ENCODE measurements at regions not wholly inside any gene's neighbourhood (a gene's known extent, or its start where the extent isn't known, plus 50 kb on each side); places are given as distances from the start of the nearest gene placed in this dataset.
"Not testable (repeated sequence)": the region's sequence is repeated elsewhere in the genome, so short reads cannot be mapped to it uniquely, and the experiment has no call there.

DNA sequence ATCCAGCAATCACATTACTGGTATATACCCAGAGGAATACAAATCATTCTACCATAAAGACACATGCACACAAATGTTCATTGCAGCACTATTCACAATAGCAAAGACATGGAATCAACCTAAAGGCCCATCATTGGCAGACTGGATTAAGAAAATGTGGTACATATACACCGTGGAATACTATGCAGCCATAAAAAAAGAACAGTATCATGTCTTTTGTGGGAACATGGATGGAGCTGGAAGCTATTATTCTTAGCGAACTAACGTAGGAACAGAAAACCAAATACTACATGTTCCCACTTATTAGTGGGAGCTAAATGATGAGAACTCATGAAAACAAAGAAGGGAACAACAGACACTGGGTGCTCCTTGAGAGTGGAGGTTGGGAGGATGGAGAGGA lies 60.9 kb downstream of the PGRMC1 start:
- H3K4me1 Mint-ChIP-seq; H3K4me3 Mint-ChIP-seq; ATAC-seq (ENCODE audit: low read depth); H3K36me3 Mint-ChIP-seq; H3K27me3 Mint-ChIP-seq; H3K9me3 Mint-ChIP-seq; H3K27ac Mint-ChIP-seq; DNase-seq (ENCODE audit: low spot score in 2 of 2): not testable (repeated sequence)

GRCh38 chrX:119299812-119300211 lies 63.7 kb downstream of the PGRMC1 start:
- ATAC-seq (ENCODE audit: low read depth); H3K4me3 Mint-ChIP-seq; H3K36me3 Mint-ChIP-seq; H3K27ac Mint-ChIP-seq; H3K9me3 Mint-ChIP-seq; H3K27me3 Mint-ChIP-seq; DNase-seq (ENCODE audit: low spot score in 2 of 2); H3K4me1 Mint-ChIP-seq: not testable (repeated sequence)

DNA sequence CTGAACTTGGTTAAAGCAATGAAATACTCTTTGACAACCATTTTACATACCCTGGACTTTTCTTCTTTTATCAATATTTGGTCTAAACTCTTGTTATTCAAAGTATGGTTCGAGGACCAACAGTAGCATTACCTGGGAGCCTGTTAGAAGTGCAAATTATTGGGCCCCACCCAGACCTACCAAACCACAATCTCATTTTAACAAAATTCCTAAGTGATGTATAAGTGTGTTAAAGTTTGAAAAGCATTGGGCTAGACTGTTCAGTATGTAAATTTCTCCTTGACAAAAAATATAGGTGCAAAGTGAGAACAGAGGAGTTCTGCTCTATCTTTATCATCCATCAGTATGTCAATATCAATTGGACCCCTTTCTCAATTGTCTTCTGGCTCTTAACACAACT lies 67.1 kb downstream of the PGRMC1 start:
- ATAC-seq (ENCODE audit: low read depth): no peak
- Mint-ChIP-seq H3K9me3 (no peaks in the 10 kb centered on the region), H3K4me1 (peaks cover 2% of the 10 kb centered on the region)

GRCh38 chrX:119325456-119325855 lies 73.7 kb upstream of the SLC25A43 start:
- ATAC-seq (ENCODE audit: low read depth) (no peak), DNase-seq (ENCODE audit: low spot score in 2 of 2) (no peak)
- no peak overlapping the region for H3K4me3 Mint-ChIP-seq
- H3K9me3 Mint-ChIP-seq: no peaks in the 10 kb centered on the region
- peaks cover 2% of the 10 kb centered on the region for H3K36me3 Mint-ChIP-seq
- H3K4me1 Mint-ChIP-seq: no peaks in the 10 kb centered on the region
- peak overlapping the region; percentile 55 for H3K27ac Mint-ChIP-seq
- peaks cover 4% of the 10 kb centered on the region for H3K27me3 Mint-ChIP-seq

More for the DNA sequence above, 67.1 kb downstream of the PGRMC1 start:
- Mint-ChIP-seq H3K27me3 (no peaks in the 10 kb centered on the region), H3K27ac (no peak overlapping the region), H3K4me3 (no peak overlapping the region), H3K36me3 (no peaks in the 10 kb centered on the region)
- DNase-seq (ENCODE audit: low spot score in 2 of 2): no peak

DNA sequence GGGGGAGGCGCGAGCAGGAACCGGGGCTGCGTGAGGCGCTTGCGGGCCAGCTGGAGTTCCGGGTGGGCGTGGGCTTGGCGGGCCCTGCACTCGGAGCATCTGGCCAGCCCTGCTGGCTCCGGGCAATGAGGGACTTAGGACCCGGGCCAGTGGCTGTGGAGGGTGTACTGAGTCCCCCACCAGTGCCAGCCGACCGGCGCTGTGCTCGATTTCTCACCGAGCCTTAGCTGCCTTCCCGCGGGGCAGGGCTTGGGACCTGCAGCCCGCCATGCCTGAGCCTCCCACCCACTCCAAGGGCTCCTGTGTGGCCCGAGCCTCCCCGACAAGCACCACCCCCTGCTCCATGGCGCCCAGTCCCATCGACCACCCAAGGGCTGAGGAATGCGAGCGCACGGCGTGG lies 67.3 kb upstream of the SLC25A43 start:
- H3K36me3 Mint-ChIP-seq; DNase-seq (ENCODE audit: low spot score in 2 of 2); H3K9me3 Mint-ChIP-seq; ATAC-seq (ENCODE audit: low read depth); H3K4me3 Mint-ChIP-seq; H3K27me3 Mint-ChIP-seq; H3K4me1 Mint-ChIP-seq; H3K27ac Mint-ChIP-seq: not testable (repeated sequence)

DNA sequence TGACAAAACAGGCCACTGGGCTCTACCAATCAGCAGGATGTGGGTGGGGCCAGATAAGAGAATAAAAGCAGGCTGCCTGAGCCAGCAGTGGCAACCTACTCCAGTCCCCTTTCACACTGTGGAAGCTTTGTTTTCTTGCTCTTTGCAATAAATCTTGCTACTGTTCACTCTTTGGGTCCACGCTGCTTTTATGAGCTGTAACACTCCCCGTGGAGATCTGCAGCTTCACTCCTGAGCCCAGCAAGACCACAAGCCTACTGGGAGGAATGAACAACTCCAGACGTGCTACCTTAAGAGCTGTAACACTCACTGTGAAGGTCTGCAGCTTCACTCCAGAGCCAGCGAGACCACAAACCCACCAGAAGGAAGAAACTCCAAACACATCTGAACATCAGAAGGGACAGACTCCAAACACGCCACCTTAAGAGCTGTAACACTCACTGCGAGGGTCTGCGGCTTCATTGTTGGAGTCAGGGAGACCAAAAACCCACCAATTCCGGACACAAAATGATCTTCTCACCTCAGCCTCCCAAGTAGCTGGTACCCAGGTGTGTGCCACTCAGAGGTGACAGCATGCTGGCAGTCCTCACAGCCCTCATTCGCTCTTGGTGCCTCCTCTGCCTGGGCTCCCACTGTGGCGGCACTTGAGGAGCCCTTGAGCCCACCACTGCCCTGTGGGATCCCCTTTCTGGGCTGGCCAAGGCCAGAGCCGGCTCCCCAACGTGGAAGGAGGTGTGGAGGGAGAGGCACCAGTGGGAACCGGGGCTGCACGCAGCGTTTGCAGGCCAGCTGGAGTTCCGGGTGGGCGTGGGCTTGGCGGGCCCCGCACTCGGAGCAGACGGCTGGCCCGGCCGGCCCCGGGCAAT lies 66.0 kb upstream of the SLC25A43 start:
- not testable (repeated sequence) for H3K36me3 Mint-ChIP-seq; H3K4me3 Mint-ChIP-seq; H3K4me1 Mint-ChIP-seq; H3K27me3 Mint-ChIP-seq; ATAC-seq (ENCODE audit: low read depth); H3K27ac Mint-ChIP-seq; DNase-seq (ENCODE audit: low spot score in 2 of 2); H3K9me3 Mint-ChIP-seq

- ATAC-seq (ENCODE audit: low read depth); H3K9me3 Mint-ChIP-seq; H3K27me3 Mint-ChIP-seq; H3K4me3 Mint-ChIP-seq; H3K27ac Mint-ChIP-seq; H3K4me1 Mint-ChIP-seq; DNase-seq (ENCODE audit: low spot score in 2 of 2); H3K36me3 Mint-ChIP-seq: not testable (repeated sequence)
These were observed 65.5 kb upstream of the SLC25A43 start for GRCh38 chrX:119333721-119334032.

DNA sequence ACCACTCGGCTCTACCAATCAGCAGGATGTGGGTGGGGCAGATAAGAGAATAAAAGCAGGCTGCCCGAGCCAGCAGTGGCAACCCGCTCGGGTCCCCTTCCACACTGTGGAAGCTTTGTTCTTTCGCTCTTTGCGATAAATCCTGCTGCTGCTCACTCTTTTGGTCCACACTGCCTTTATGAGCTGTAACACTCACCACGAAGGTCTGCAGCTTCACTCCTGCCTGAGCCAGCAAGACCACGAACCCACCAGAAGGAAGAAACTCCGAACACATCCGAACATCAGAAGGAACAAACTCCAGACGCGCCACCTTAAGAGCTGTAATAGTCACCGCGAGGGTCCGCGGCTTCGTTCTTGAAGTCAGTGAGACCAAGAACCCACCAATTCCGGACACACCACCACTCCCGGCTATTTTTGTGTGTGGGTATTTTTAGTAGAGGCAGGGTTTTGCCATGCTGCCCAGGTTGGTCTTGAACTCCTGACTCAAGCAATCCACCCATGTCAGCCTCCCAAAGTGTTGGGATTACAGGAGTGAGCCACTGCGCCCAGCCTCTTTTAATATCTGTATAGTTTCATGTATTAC lies 64.6 kb upstream of the SLC25A43 start:
- not testable (repeated sequence) for H3K27me3 Mint-ChIP-seq; H3K4me1 Mint-ChIP-seq; H3K27ac Mint-ChIP-seq; H3K36me3 Mint-ChIP-seq; ATAC-seq (ENCODE audit: low read depth); H3K9me3 Mint-ChIP-seq; DNase-seq (ENCODE audit: low spot score in 2 of 2); H3K4me3 Mint-ChIP-seq

- DNase-seq (ENCODE audit: low spot score in 2 of 2) (no peak), ATAC-seq (ENCODE audit: low read depth) (no peak)
- peaks cover 5% of the 10 kb centered on the region for H3K36me3 Mint-ChIP-seq
- no peaks in the 10 kb centered on the region for H3K4me1 Mint-ChIP-seq
- H3K9me3 Mint-ChIP-seq: no peaks in the 10 kb centered on the region
- H3K27ac Mint-ChIP-seq: no peak overlapping the region
- H3K4me3 Mint-ChIP-seq: no peak overlapping the region
- H3K27me3 Mint-ChIP-seq: peaks cover 9% of the 10 kb centered on the region
These were observed 61.9 kb upstream of the SLC25A43 start for GRCh38 chrX:119337201-119337600.

DNA sequence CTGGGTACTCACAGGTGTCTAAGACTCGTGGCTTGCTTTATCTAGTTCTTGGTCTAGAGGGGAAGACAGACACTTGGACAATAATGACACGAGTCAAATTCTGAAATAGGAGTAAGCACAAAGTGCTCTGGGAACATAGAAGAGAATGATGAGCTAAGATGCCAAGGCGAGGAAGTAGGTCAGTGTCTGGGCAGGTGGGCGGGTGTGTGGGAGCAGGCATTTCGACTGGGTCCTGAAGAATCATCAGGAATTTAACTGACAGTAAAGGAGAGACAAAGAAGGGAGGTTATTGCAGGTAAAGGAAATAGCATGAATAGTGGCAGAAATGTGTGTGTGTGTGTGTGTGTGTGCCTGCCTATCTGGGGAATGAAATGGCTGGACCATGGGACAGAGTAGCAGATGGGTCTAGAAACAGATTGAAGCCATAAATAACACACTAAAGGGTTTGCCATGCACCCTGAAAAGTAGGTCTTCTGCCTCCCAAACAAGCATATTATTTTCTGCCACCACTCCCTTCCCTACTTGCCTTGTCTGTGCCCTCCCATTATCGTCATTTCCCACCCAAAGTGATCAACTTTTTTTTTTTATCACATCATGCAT lies 58.4 kb upstream of the SLC25A43 start:
- Mint-ChIP-seq H3K4me1 (no peaks in the 10 kb centered on the region), H3K9me3 (no peaks in the 10 kb centered on the region), H3K4me3 (no peak overlapping the region), H3K27ac (no peak overlapping the region), H3K27me3 (peaks cover 12% of the 10 kb centered on the region), H3K36me3 (peaks cover 5% of the 10 kb centered on the region)
- DNase-seq (ENCODE audit: low spot score in 2 of 2): no peak
- no peak for ATAC-seq (ENCODE audit: low read depth)

DNA sequence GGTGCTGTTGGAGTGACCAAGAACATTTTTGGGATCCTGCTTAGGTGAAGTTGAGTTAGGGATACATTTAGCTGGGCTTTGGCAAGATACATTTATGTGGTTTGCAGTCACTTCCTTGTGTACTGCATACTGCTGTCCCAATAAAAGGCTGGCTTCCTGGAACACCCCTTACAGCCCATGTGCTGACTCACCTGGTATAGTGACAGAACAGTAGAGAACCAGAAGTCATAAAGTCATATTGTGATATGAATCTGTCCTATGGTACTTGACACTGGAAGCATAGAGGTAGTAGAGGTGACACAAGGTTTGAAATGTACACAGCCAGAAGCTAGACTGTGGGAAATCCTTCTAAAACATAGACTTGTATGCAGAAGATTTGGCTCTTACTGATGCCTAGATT lies 55.3 kb upstream of the SLC25A43 start:
- Mint-ChIP-seq H3K36me3 (peaks cover 4% of the 10 kb centered on the region), H3K27ac (no peak overlapping the region), H3K27me3 (peaks cover 13% of the 10 kb centered on the region), H3K4me3 (no peak overlapping the region), H3K4me1 (no peaks in the 10 kb centered on the region), H3K9me3 (no peaks in the 10 kb centered on the region)
- ATAC-seq (ENCODE audit: low read depth): no peak
- DNase-seq (ENCODE audit: low spot score in 2 of 2): no peak
